GM11168 (cell line): ENCODE measurements at regions not wholly inside any gene's neighbourhood (a gene's known extent, or its start where the extent isn't known, plus 50 kb on each side); places are given as distances from the start of the nearest gene placed in this dataset.

ENCODE experiments used
- in situ Hi-C: fragments of 300-500 bp; cut with MboI; formaldehyde crosslinking; loops from one replicate; pipeline ENCODE4 v1.12.0; 2022; ENCODE audit warnings: low sequenced_read_pairs; ENCODE audit not compliant: unreplicated experiment

- in situ Hi-C loops, result no loop called here
Measured at GRCh38 chr7:21193895-21194294, 234.0 kb upstream of the SP4 start.

- in situ Hi-C loops, result no loop called here
Measured at GRCh38 chr7:21194936-21195335, 232.9 kb upstream of the SP4 start.

- in situ Hi-C loops, result no loop called here
Measured at GRCh38 chr7:21198921-21199320, 229.0 kb upstream of the SP4 start.

GRCh38 chr7:21200503-21200902 lies 227.4 kb upstream of the SP4 start:
- in situ Hi-C loops, result no loop called here

- in situ Hi-C loops, result no loop called here
Measured at GRCh38 chr7:21214657-21215056, 213.2 kb upstream of the SP4 start.

- in situ Hi-C loops, result no loop called here
Measured at GRCh38 chr7:21215307-21215706, 212.6 kb upstream of the SP4 start.

- in situ Hi-C loops, result no loop called here
Measured at GRCh38 chr7:21217365-21217764, 210.5 kb upstream of the SP4 start.

GRCh38 chr7:21218155-21218554 lies 209.7 kb upstream of the SP4 start:
- in situ Hi-C loops, result no loop called here

- in situ Hi-C loops, result no loop called here
Measured at GRCh38 chr7:21221130-21221529, 206.8 kb upstream of the SP4 start.

- in situ Hi-C loops, result no loop called here
Measured at GRCh38 chr7:21238400-21239116, 189.3 kb upstream of the SP4 start.

GRCh38 chr7:21243265-21243664 lies 184.6 kb upstream of the SP4 start:
- in situ Hi-C loops, result no loop called here

GRCh38 chr7:21251151-21251800 lies 176.6 kb upstream of the SP4 start:
- in situ Hi-C loops, result loop anchor here (25.0 kb wide), 2 partner anchors 311 to 761 kb away; no protein-coding TSS in a partner anchor

GRCh38 chr7:21253740-21254687 lies 173.9 kb upstream of the SP4 start:
- in situ Hi-C loops, result loop anchor here (25.0 kb wide), 2 partner anchors 308 to 758 kb away; no protein-coding TSS in a partner anchor

- in situ Hi-C loops, result loop anchor here (25.0 kb wide), 2 partner anchors 306 to 756 kb away; no protein-coding TSS in a partner anchor
Measured at GRCh38 chr7:21256310-21256877, 171.5 kb upstream of the SP4 start.

GRCh38 chr7:21260939-21261338 lies 166.9 kb upstream of the SP4 start:
- in situ Hi-C loops, result loop anchor here (25.0 kb wide), 2 partner anchors 301 to 751 kb away; no protein-coding TSS in a partner anchor

GRCh38 chr7:21261627-21262594 lies 166.0 kb upstream of the SP4 start:
- in situ Hi-C loops, result loop anchor here (25.0 kb wide), 2 partner anchors 300 to 750 kb away; no protein-coding TSS in a partner anchor

- in situ Hi-C loops, result loop anchor here (25.0 kb wide), 2 partner anchors 293 to 743 kb away; no protein-coding TSS in a partner anchor
Measured at GRCh38 chr7:21269021-21269420, 158.9 kb upstream of the SP4 start.

- in situ Hi-C loops, result no loop called here
Measured at GRCh38 chr7:21276471-21277035, 151.3 kb upstream of the SP4 start.

- in situ Hi-C loops, result no loop called here
Measured at GRCh38 chr7:21278944-21279343, 148.9 kb upstream of the SP4 start.
